ENCODE measurements at regions not wholly inside any gene's neighbourhood (a gene's known extent, or its start where the extent isn't known, plus 50 kb on each side); places are given as distances from the start of the nearest gene placed in this dataset.
A peak's percentile ranks its signal among the peaks of the same experiment; 100 is the strongest.

GRCh38 chr3:109784852-109785631 is 447.7 kb upstream of the DPPA4 start:
- no peak for TF ChIP-seq CTCF (conservative IDR thresholded peaks at IDR 0.05)
- TF ChIP-seq ZFX (IDR thresholded peaks at IDR 0.05): no peak
- no peak overlapping the region for H3K27ac ChIP-seq

- TF ChIP-seq CTCF (conservative IDR thresholded peaks at IDR 0.05): peak; percentile 43
- no peak for TF ChIP-seq ZFX (IDR thresholded peaks at IDR 0.05)
- no peak overlapping the region for H3K27ac ChIP-seq
These were observed 465.9 kb upstream of the DPPA4 start for GRCh38 chr3:109803274-109803673.

- TF ChIP-seq ZFX (IDR thresholded peaks at IDR 0.05) (no peak), CTCF (conservative IDR thresholded peaks at IDR 0.05) (no peak)
- no peak overlapping the region for H3K27ac ChIP-seq
These were observed 467.4 kb upstream of the DPPA4 start for GRCh38 chr3:109804697-109805096.

GRCh38 chr3:109806929-109807328 is 469.6 kb upstream of the DPPA4 start:
- TF ChIP-seq CTCF (conservative IDR thresholded peaks at IDR 0.05) (no peak), ZFX (IDR thresholded peaks at IDR 0.05) (no peak)
- no peak overlapping the region for H3K27ac ChIP-seq

- H3K27ac ChIP-seq: no peak overlapping the region
- TF ChIP-seq ZFX (IDR thresholded peaks at IDR 0.05): no peak
These were observed 472.2 kb upstream of the DPPA4 start for GRCh38 chr3:109809513-109809912.

- no peak for TF ChIP-seq ZFX (IDR thresholded peaks at IDR 0.05)
- TF ChIP-seq CTCF (conservative IDR thresholded peaks at IDR 0.05): no peak
- no peak overlapping the region for H3K27ac ChIP-seq
These were observed 480.7 kb upstream of the DPPA4 start for GRCh38 chr3:109818081-109818480.

GRCh38 chr3:109819734-109820133 is 482.4 kb upstream of the DPPA4 start:
- TF ChIP-seq CTCF (conservative IDR thresholded peaks at IDR 0.05): no peak
- TF ChIP-seq ZFX (IDR thresholded peaks at IDR 0.05): no peak
- H3K27ac ChIP-seq: no peak overlapping the region
